ENCODE measurements at regions not wholly inside any gene's neighbourhood (a gene's known extent, or its start where the extent isn't known, plus 50 kb on each side); places are given as distances from the start of the nearest gene placed in this dataset.

GRCh38 chr16:73337373-73338296 lies 289.7 kb upstream of the ZFHX3 start:
- Histone ChIP-seq H3K27ac (ENCODE audit: low read length) (no peak overlapping the region), H3K36me3 (ENCODE audit: control insufficient read depth, insufficient read depth, low read length) (no peaks in the 10 kb centered on the region), H3K27me3 (ENCODE audit: control insufficient read depth, insufficient read depth, low read length) (peaks cover 2% of the 10 kb centered on the region), H3K4me1 (ENCODE audit: control insufficient read depth, insufficient read depth, low read length) (no peaks in the 10 kb centered on the region), H3K9me3 (ENCODE audit: control insufficient read depth, low read depth, low read length) (no peaks in the 10 kb centered on the region), H3K4me3 (ENCODE audit: low read length) (no peak overlapping the region)
- DNase-seq, result no peak
- WGBS (ENCODE audit: insufficient coverage, low lambda C conversion rate), result 62% methylated on average over 2 of the region's 11 CpGs

- Histone ChIP-seq H3K27me3 (ENCODE audit: control insufficient read depth, insufficient read depth, low read length) (peaks cover 2% of the 10 kb centered on the region), H3K9me3 (ENCODE audit: control insufficient read depth, low read depth, low read length) (no peaks in the 10 kb centered on the region), H3K36me3 (ENCODE audit: control insufficient read depth, insufficient read depth, low read length) (no peaks in the 10 kb centered on the region), H3K27ac (ENCODE audit: low read length) (no peak overlapping the region), H3K4me3 (ENCODE audit: low read length) (no peak overlapping the region), H3K4me1 (ENCODE audit: control insufficient read depth, insufficient read depth, low read length) (no peaks in the 10 kb centered on the region)
- WGBS (ENCODE audit: insufficient coverage, low lambda C conversion rate), result 81% methylated on average over 11 of the region's 16 CpGs
- peak; percentile 37 to 69 for DNase-seq
These were observed 281.7 kb upstream of the ZFHX3 start for GRCh38 chr16:73329358-73330286.

GRCh38 chr16:73326770-73327470 lies 279.0 kb upstream of the ZFHX3 start:
- Histone ChIP-seq H3K36me3 (ENCODE audit: control insufficient read depth, insufficient read depth, low read length) (no peaks in the 10 kb centered on the region), H3K27me3 (ENCODE audit: control insufficient read depth, insufficient read depth, low read length) (no peaks in the 10 kb centered on the region), H3K4me3 (ENCODE audit: low read length) (no peak overlapping the region), H3K27ac (ENCODE audit: low read length) (no peak overlapping the region), H3K4me1 (ENCODE audit: control insufficient read depth, insufficient read depth, low read length) (no peaks in the 10 kb centered on the region), H3K9me3 (ENCODE audit: control insufficient read depth, low read depth, low read length) (no peaks in the 10 kb centered on the region)
- no CpG with 5 or more reads among the region's 5 CpGs for WGBS (ENCODE audit: insufficient coverage, low lambda C conversion rate)
- no peak for DNase-seq

DNA sequence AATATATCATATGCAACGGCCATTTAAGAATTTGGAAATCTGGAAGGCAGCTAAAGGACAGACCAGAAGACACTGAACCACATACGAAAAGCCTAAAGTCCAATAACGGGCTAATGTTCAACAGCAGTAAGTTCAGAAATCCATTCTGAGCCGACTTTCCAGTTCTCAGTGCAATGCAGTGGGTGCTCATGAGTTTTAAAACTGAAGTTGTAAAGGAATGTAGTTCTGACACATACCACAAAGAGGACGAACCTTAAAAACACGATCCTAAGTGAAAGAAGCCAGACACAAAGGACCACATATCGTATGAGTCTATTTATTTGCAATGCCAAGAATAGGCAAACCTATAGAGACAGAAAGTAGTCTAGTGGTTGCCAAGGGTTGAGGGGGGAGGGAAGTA lies 278.3 kb upstream of the ZFHX3 start:
- H3K4me3 ChIP-seq (ENCODE audit: low read length), result no peak overlapping the region
- H3K9me3 ChIP-seq (ENCODE audit: control insufficient read depth, low read depth, low read length), result no peaks in the 10 kb centered on the region
- no peak overlapping the region for H3K27ac ChIP-seq (ENCODE audit: low read length)
- H3K4me1 ChIP-seq (ENCODE audit: control insufficient read depth, insufficient read depth, low read length), result no peaks in the 10 kb centered on the region
- no peaks in the 10 kb centered on the region for H3K27me3 ChIP-seq (ENCODE audit: control insufficient read depth, insufficient read depth, low read length)
- no peaks in the 10 kb centered on the region for H3K36me3 ChIP-seq (ENCODE audit: control insufficient read depth, insufficient read depth, low read length)
- DNase-seq, result no peak
- 100% methylated on average over 1 of the region's 7 CpGs for WGBS (ENCODE audit: insufficient coverage, low lambda C conversion rate)

DNA sequence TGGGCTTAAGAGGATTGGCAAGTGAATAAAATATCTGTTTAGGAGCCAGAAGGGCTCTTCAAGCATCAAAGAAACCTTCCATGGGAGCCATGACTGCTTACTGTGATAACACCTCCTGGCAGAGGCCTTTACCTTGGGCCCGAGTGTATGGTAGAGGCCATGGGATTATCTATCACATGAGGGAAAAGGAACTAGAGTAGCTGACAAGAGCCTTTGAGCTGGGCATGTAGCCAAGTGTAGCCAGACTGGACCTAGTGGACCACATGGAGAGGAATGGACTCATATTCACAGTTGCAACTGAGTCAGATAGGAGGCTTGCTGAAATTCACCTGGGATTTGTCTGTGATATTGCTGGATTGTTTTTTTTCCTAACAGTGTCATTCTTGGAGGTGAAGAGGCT lies 276.0 kb upstream of the ZFHX3 start:
- no peaks in the 10 kb centered on the region for H3K36me3 ChIP-seq (ENCODE audit: control insufficient read depth, insufficient read depth, low read length)
- DNase-seq, result peak; percentile 41 to 60
- no peaks in the 10 kb centered on the region for H3K27me3 ChIP-seq (ENCODE audit: control insufficient read depth, insufficient read depth, low read length)
- no peak overlapping the region for H3K4me3 ChIP-seq (ENCODE audit: low read length)
- H3K4me1 ChIP-seq (ENCODE audit: control insufficient read depth, insufficient read depth, low read length), result no peaks in the 10 kb centered on the region
- H3K27ac ChIP-seq (ENCODE audit: low read length), result no peak overlapping the region
- WGBS (ENCODE audit: insufficient coverage, low lambda C conversion rate), result no CpG with 5 or more reads among the region's 1 CpG
- H3K9me3 ChIP-seq (ENCODE audit: control insufficient read depth, low read depth, low read length), result no peaks in the 10 kb centered on the region

DNA sequence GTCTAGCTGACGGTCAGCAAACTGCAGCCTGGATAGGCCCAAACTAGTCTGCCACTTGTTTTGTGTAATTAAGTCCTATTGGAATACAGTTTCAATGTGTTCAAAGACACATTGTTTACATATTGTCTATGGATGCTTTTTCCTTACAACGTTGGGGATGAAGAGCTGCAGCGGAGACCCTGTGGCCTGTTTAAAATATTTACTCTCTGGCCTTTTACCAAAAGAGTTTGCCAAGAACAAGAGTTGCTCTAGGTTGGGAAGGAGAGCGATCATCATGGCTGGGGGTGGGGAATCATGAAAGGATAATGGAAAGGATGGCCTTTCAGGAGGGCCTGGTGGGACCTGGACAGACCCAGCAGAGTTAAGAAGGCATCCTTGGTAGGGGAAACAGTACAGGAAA lies 274.9 kb upstream of the ZFHX3 start:
- no peaks in the 10 kb centered on the region for H3K36me3 ChIP-seq (ENCODE audit: control insufficient read depth, insufficient read depth, low read length)
- DNase-seq, result no peak

DNA sequence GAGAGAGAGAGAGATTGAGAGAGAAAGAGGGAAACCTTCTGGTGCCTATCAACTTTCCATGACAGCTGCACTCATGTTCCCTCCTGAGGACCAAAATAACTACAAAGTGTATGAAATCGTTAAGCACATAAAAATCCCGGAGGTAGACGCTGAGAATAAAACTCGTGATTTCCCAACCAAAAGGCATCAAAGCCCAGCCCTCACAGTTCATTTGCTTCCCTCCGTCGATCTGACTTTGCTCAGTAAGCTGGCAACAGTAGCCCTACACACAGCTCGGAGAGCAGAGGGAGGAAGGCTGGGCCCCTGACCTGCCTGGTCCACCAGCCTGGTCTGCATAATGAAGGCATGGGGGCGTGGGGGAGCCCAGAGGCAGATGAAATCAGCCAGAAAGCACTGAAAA lies 273.9 kb upstream of the ZFHX3 start:
- no peaks in the 10 kb centered on the region for H3K9me3 ChIP-seq (ENCODE audit: control insufficient read depth, low read depth, low read length)
- DNase-seq, result no peak
- no peaks in the 10 kb centered on the region for H3K4me1 ChIP-seq (ENCODE audit: control insufficient read depth, insufficient read depth, low read length)
- WGBS (ENCODE audit: insufficient coverage, low lambda C conversion rate), result no CpG with 5 or more reads among the region's 8 CpGs
- no peaks in the 10 kb centered on the region for H3K36me3 ChIP-seq (ENCODE audit: control insufficient read depth, insufficient read depth, low read length)
- no peaks in the 10 kb centered on the region for H3K27me3 ChIP-seq (ENCODE audit: control insufficient read depth, insufficient read depth, low read length)
- no peak overlapping the region for H3K4me3 ChIP-seq (ENCODE audit: low read length)
- H3K27ac ChIP-seq (ENCODE audit: low read length), result no peak overlapping the region

More for the DNA sequence above, 274.9 kb upstream of the ZFHX3 start:
- Histone ChIP-seq H3K27me3 (ENCODE audit: control insufficient read depth, insufficient read depth, low read length) (no peaks in the 10 kb centered on the region), H3K4me1 (ENCODE audit: control insufficient read depth, insufficient read depth, low read length) (no peaks in the 10 kb centered on the region), H3K9me3 (ENCODE audit: control insufficient read depth, low read depth, low read length) (no peaks in the 10 kb centered on the region), H3K27ac (ENCODE audit: low read length) (no peak overlapping the region), H3K4me3 (ENCODE audit: low read length) (no peak overlapping the region)
- WGBS (ENCODE audit: insufficient coverage, low lambda C conversion rate), result 83% methylated on average over 1 of the region's 4 CpGs

DNA sequence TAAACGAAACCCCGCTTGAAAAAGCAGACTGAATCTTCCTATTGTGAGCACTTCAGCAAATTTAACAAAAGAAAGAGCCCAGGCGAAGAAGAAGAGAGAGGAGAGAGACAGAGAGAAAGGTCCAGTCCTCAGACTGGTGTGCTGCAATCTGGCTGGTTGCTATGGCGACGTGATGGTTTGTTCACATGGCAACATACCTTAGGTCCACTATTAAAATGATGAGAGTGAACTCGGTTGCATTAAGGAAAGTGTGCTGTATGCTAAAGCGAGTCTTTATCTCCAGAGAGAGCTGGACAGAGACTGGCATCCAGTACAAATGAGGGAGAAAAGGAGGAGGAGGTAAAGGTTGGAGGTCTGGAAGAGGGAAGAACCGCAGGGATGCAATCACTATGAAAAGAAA lies 271.8 kb upstream of the ZFHX3 start:
- H3K36me3 ChIP-seq (ENCODE audit: control insufficient read depth, insufficient read depth, low read length), result no peaks in the 10 kb centered on the region
- 92% methylated on average over 7 of the region's 8 CpGs for WGBS (ENCODE audit: insufficient coverage, low lambda C conversion rate)
- H3K27ac ChIP-seq (ENCODE audit: low read length), result no peak overlapping the region
- no peak for DNase-seq
- no peaks in the 10 kb centered on the region for H3K4me1 ChIP-seq (ENCODE audit: control insufficient read depth, insufficient read depth, low read length)
- H3K9me3 ChIP-seq (ENCODE audit: control insufficient read depth, low read depth, low read length), result no peaks in the 10 kb centered on the region
- H3K4me3 ChIP-seq (ENCODE audit: low read length), result no peak overlapping the region
- no peaks in the 10 kb centered on the region for H3K27me3 ChIP-seq (ENCODE audit: control insufficient read depth, insufficient read depth, low read length)

GRCh38 chr16:73319261-73319660 lies 271.3 kb upstream of the ZFHX3 start:
- H3K36me3 ChIP-seq (ENCODE audit: control insufficient read depth, insufficient read depth, low read length), result no peaks in the 10 kb centered on the region
- no peak overlapping the region for H3K4me3 ChIP-seq (ENCODE audit: low read length)
- no peaks in the 10 kb centered on the region for H3K4me1 ChIP-seq (ENCODE audit: control insufficient read depth, insufficient read depth, low read length)
- no peak overlapping the region for H3K27ac ChIP-seq (ENCODE audit: low read length)
- no peaks in the 10 kb centered on the region for H3K9me3 ChIP-seq (ENCODE audit: control insufficient read depth, low read depth, low read length)
- WGBS (ENCODE audit: insufficient coverage, low lambda C conversion rate), result no CpG with 5 or more reads among the region's 10 CpGs
- H3K27me3 ChIP-seq (ENCODE audit: control insufficient read depth, insufficient read depth, low read length), result no peaks in the 10 kb centered on the region
- no peak for DNase-seq

DNA sequence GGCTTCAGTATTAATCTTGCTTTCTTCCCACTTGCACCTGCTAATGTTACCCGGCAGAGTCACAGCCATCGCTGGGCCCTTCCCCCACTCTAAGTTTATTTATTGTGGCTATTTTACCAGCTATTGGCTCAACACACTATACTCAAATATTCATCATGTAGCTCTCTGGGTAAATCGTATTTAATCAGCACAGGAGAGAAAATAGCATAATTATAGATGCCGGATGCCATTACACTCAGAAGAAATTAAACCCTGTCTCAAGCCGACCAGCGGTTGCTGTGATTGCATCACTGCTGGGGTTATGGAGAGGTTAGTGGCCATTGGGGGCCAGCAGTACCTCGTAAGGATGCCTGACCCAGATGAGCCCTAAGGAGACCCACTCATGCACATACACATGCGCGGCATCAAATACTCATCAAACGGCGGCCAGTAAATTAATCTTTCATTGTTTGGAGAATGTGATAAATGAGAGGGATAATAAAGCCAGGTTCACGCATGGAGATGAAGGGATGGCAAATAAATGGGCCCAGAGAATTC lies 269.5 kb upstream of the ZFHX3 start:
- no peak overlapping the region for H3K4me3 ChIP-seq (ENCODE audit: low read length)
- WGBS (ENCODE audit: insufficient coverage, low lambda C conversion rate), result 90% methylated on average over 4 of the region's 12 CpGs
- no peaks in the 10 kb centered on the region for H3K9me3 ChIP-seq (ENCODE audit: control insufficient read depth, low read depth, low read length)
- H3K27me3 ChIP-seq (ENCODE audit: control insufficient read depth, insufficient read depth, low read length), result no peaks in the 10 kb centered on the region
- DNase-seq, result no peak
- H3K4me1 ChIP-seq (ENCODE audit: control insufficient read depth, insufficient read depth, low read length), result no peaks in the 10 kb centered on the region
- H3K36me3 ChIP-seq (ENCODE audit: control insufficient read depth, insufficient read depth, low read length), result no peaks in the 10 kb centered on the region
- H3K27ac ChIP-seq (ENCODE audit: low read length), result no peak overlapping the region

Data from large intestine (tissue), 3 donors.